Fibroblast of lung (primary cell): ENCODE measurements at regions not wholly inside any gene's neighbourhood (a gene's known extent, or its start where the extent isn't known, plus 50 kb on each side); places are given as distances from the start of the nearest gene placed in this dataset.

Experiments
- EZH2 ChIP-seq: IDR thresholded peaks from 2 replicates; pipeline ENCODE4 v1.5.1; 2012; ENCODE audit warnings: low read length, control low read depth, mild to moderate bottlenecking; ENCODE audit errors: missing control alignments
- TF ChIP-seq, protein P1 (sequence below), 2 donors: IDR thresholded peaks in 1 of 2; conservative IDR thresholded peaks in 1 of 2; 1 replicate in 1 of 2; 2 replicates in 1 of 2; pipeline ENCODE4 v1.5.1; 2011 to 2012; ENCODE audit warnings: low read length in 2 of 2, control low read depth in 1 of 2, inconsistent platforms in 1 of 2, low read depth in 1 of 2, mild to moderate bottlenecking in 1 of 2

DNA sequence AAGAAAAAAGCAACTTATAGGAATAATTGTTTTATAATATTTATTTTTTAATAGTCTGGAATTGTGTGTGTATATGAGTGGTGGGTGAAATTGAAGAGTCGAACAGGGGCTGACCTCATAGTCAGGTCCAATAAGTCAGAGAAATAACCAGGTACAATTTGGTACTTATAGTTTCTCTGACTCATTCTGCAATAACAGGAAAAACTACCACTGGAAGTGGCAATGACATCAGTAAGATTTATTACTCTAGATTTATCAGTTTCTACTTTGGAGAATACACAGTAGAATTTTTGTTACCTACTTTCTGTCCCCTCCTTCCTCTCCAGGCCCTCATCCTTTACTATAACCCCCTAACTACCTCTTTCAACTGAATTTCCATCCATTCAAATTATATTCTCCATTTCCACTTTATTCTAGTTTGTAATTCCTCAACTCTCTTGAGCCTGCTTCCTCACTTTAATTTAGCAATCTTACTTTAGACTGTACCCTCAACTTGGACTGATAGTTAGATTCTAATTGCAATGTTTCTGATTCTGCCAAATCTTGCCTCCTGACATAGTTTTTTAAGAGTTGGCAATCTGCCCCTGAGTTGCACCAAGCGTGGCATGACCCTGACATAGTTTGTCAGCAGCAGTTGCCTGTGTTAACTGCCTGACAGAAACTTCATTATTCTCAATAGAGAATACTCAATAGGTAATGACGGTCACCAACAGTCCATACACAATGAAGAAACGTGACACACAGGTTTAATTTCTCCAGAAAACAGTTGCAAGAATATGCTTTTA is 475.3 kb upstream of the RIOK2 start:
- TF ChIP-seq, protein P1, sequence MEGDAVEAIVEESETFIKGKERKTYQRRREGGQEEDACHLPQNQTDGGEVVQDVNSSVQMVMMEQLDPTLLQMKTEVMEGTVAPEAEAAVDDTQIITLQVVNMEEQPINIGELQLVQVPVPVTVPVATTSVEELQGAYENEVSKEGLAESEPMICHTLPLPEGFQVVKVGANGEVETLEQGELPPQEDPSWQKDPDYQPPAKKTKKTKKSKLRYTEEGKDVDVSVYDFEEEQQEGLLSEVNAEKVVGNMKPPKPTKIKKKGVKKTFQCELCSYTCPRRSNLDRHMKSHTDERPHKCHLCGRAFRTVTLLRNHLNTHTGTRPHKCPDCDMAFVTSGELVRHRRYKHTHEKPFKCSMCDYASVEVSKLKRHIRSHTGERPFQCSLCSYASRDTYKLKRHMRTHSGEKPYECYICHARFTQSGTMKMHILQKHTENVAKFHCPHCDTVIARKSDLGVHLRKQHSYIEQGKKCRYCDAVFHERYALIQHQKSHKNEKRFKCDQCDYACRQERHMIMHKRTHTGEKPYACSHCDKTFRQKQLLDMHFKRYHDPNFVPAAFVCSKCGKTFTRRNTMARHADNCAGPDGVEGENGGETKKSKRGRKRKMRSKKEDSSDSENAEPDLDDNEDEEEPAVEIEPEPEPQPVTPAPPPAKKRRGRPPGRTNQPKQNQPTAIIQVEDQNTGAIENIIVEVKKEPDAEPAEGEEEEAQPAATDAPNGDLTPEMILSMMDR (conservative IDR thresholded peaks at IDR 0.05 in 1 of 2, IDR thresholded peaks at IDR 0.05 in 1 of 2; ENCODE audit: low read depth in 1 of 2, low read length in 2 of 2): no peak
- TF ChIP-seq EZH2: no peak
